ENCODE measurements at regions not wholly inside any gene's neighbourhood (a gene's known extent, or its start where the extent isn't known, plus 50 kb on each side); places are given as distances from the start of the nearest gene placed in this dataset.

DNA sequence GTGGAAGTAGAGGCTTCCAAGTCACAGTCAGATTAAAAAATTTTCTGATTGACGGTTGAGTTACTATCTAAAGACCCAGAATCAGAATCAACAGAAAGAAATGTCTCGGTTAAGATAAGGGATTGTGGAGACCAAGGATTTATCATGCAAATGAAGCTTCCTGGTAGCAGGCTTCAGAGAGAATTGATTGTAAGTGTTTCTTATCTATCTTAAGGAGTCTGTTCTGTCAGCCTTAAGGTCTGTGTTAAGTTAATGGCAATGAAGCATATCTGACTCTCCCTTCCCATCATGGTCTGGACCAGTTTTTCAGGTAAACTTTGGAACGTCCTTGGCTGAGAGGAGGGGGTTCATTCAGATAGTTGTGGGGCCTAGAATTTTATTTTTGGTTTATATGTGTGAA is 780.2 kb downstream of the FAM133A start:
- DNase-seq (ENCODE audit: low spot score in 2 of 2): no peak
- Histone ChIP-seq H3K27me3 (no peaks in the 10 kb centered on the region), H3K9me3 (no peaks in the 10 kb centered on the region), H3K4me1 (no peaks in the 10 kb centered on the region), H3K27ac (no peak overlapping the region), H3K36me3 (no peaks in the 10 kb centered on the region), H3K4me3 (no peak overlapping the region)
- no peak for TF ChIP-seq CTCF (IDR thresholded peaks at IDR 0.05)
- intact Hi-C loops (cut with DNase I): no loop called here

DNA sequence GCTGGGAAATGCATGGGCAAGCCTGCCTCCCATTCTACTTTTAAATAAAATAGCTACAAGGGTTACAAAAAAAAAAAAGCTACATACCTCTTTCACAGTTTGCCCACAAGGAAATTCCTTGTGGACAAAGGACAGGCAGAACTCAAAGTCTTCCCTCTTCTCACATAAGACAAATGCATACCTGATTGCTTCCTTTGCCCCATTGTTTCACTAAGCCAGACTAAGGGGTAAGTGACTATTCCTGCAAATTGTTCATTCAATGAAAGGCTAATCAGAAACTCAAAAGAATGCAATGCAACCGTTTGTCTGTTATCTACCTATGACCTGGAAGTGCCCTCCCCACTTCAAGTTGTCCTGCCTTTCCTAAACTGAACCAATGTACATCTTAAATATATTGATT is 780.6 kb downstream of the FAM133A start:
- no peak for DNase-seq (ENCODE audit: low spot score in 2 of 2)
- intact Hi-C loops (cut with DNase I): no loop called here
- no peaks in the 10 kb centered on the region for H3K9me3 ChIP-seq
- no peak overlapping the region for H3K4me3 ChIP-seq
- no peaks in the 10 kb centered on the region for H3K36me3 ChIP-seq
- no peak for TF ChIP-seq CTCF (IDR thresholded peaks at IDR 0.05)
- no peak overlapping the region for H3K27ac ChIP-seq
- H3K4me1 ChIP-seq: no peaks in the 10 kb centered on the region
- no peaks in the 10 kb centered on the region for H3K27me3 ChIP-seq

GRCh38 chrX:94455782-94456181 is 781.8 kb downstream of the FAM133A start:
- TF ChIP-seq CTCF (IDR thresholded peaks at IDR 0.05): no peak
- Histone ChIP-seq H3K27me3 (no peaks in the 10 kb centered on the region), H3K9me3 (no peaks in the 10 kb centered on the region), H3K4me1 (no peaks in the 10 kb centered on the region), H3K36me3 (no peaks in the 10 kb centered on the region), H3K4me3 (no peak overlapping the region), H3K27ac (no peak overlapping the region)
- intact Hi-C loops (cut with DNase I): no loop called here
- DNase-seq (ENCODE audit: low spot score in 2 of 2): no peak

DNA sequence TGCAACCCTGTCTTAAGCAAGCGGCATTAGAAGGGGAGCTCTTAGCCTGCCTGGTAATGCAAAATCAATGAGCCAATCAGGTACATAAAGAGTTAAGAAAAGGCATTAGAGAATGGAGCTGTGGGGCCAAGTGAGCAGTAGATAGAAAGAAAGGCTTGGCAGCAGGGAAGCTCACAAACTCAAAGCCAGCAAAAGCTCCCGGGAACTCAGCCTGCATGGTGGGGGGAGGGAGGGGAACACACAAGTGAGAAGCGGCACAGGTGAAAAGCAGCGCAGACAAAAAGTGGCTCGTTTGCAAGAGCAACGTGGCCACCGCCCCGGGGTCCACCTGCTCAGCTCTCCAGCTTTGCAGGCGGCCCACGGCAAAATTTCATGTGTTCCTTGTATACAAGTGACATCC is 818.5 kb downstream of the FAM133A start:
- no peak for DNase-seq (ENCODE audit: low spot score in 2 of 2)
- Histone ChIP-seq H3K4me3 (no peak overlapping the region), H3K9me3 (no peaks in the 10 kb centered on the region), H3K27ac (no peak overlapping the region), H3K36me3 (no peaks in the 10 kb centered on the region), H3K4me1 (no peaks in the 10 kb centered on the region), H3K27me3 (no peaks in the 10 kb centered on the region)
- no peak for TF ChIP-seq CTCF (IDR thresholded peaks at IDR 0.05)
- intact Hi-C loops (cut with DNase I): no loop called here

DNA sequence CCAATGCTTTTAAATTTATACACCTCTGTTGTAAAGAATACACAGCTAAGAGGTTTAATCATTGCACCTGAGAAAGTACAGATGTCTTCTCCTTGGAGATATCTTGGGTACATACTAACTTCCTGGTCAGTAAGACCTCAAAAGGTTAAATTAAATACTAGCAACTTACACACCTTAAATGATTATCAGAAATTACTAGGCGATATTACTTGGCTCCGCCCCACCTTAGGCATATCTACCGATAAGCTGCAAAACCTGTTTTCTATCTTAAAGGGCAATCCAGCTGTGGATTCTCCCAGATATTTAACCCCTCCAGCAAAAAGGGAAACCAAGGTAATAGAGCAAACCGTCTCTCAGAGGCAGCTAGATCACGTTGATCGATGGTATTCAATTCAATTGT is 819.4 kb downstream of the FAM133A start:
- H3K27me3 ChIP-seq: no peaks in the 10 kb centered on the region
- no peaks in the 10 kb centered on the region for H3K9me3 ChIP-seq
- H3K27ac ChIP-seq: no peak overlapping the region
- TF ChIP-seq CTCF (IDR thresholded peaks at IDR 0.05): no peak
- no peaks in the 10 kb centered on the region for H3K4me1 ChIP-seq
- intact Hi-C loops (cut with DNase I): no loop called here
- no peaks in the 10 kb centered on the region for H3K36me3 ChIP-seq
- no peak for DNase-seq (ENCODE audit: low spot score in 2 of 2)
- H3K4me3 ChIP-seq: no peak overlapping the region

DNA sequence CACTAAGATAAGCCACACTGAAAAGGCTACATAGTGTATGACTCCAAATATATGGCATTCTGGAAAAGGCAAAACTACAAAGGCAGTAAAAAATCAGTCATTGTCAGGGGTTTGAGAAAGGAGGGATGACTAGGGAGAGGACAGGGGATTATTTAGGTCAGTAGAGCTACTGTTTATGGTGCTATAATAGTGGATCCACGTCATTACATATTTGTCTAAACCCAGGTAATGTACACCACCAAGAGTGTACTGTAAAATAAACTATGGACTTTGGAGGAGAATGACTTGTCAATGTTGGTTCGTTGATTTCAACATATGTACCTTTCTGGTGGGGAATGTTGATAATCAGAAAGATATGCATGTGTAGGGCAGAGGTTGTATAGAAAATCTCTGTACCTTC is 837.6 kb downstream of the FAM133A start:
- no peak for TF ChIP-seq CTCF (IDR thresholded peaks at IDR 0.05)
- intact Hi-C loops (cut with DNase I): no loop called here
- Histone ChIP-seq H3K27ac (no peak overlapping the region), H3K27me3 (no peaks in the 10 kb centered on the region), H3K9me3 (no peaks in the 10 kb centered on the region), H3K4me3 (no peak overlapping the region), H3K4me1 (no peaks in the 10 kb centered on the region), H3K36me3 (no peaks in the 10 kb centered on the region)
- DNase-seq (ENCODE audit: low spot score in 2 of 2): no peak

Data from ascending aorta (tissue), 2 donors.